Activated CD4-positive, alpha-beta memory T cell treated with anti-CD3 and anti-CD28 coated beads, Interleukin-2, amount 10 ng/mL, durations not matched to agents 7 days and 5 days (primary cell): ENCODE measurements at regions not wholly inside any gene's neighbourhood (a gene's known extent, or its start where the extent isn't known, plus 50 kb on each side); places are given as distances from the start of the nearest gene placed in this dataset.
"Not testable (repeated sequence)": the region's sequence is repeated elsewhere in the genome, so short reads cannot be mapped to it uniquely, and the experiment has no call there.

Source experiments
- CTCF ChIA-PET: fragments of 350-600 bp; sonication (Branson Sonifier 250); formaldehyde crosslinking; loops from one replicate; lab custom pipeline; 2021; ENCODE audit warnings: antibody characterized with exemption, inconsistent platforms; lab: Charles Lee
- POLR2A ChIA-PET: fragments of 350-600 bp; sonication (Branson Sonifier 250); formaldehyde crosslinking; loops from one replicate; lab custom pipeline; 2021; ENCODE audit warnings: antibody characterized with exemption; lab: Charles Lee
- DNase-seq: peaks from one replicate; pipeline ENCODE4 v3.0.0-alpha.2; 2020
- H3K27ac Mint-ChIP-seq: one replicate; pipeline ENCODE4 v1.8.0; 2021; ENCODE audit warnings: mild to moderate bottlenecking, mixed read lengths
- H3K27me3 Mint-ChIP-seq: one replicate; pipeline ENCODE4 v1.8.0; 2021; ENCODE audit warnings: mixed read lengths
- H3K36me3 Mint-ChIP-seq: one replicate; pipeline ENCODE4 v1.8.0; 2021; ENCODE audit warnings: low read depth, mixed read lengths
- H3K4me1 Mint-ChIP-seq: one replicate; pipeline ENCODE4 v1.8.0; 2021; ENCODE audit warnings: mixed read lengths
- H3K4me3 Mint-ChIP-seq: one replicate; pipeline ENCODE4 v1.8.0; 2021; ENCODE audit warnings: mild to moderate bottlenecking, mixed read lengths
- H3K9me3 Mint-ChIP-seq: one replicate; pipeline ENCODE4 v1.8.0; 2021; ENCODE audit warnings: mixed read lengths

DNA sequence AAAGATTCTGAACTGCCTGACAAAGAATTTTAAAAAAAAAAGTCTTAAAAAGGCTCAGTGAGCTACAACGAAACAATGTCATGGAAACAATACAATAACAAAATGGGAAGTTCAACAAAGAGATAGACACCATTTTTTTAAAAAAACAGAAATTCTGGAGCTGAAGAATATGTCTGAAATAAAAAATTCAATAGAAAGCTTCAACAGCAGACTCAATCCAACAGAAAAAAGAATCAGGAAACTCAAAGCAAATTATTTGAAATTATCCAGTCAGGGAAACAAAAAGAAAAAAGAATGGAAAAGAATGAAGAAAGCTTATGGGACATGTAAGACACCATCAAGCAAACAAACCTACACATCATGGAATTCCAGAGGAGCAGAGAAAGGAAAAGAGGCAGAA is 118.5 kb upstream of the LGR5 start:
- no peak overlapping the region for H3K4me3 Mint-ChIP-seq
- H3K36me3 Mint-ChIP-seq, result no peaks in the 10 kb centered on the region
- POLR2A ChIA-PET, result no interaction called here
- CTCF ChIA-PET, result no interaction called here
- peaks cover 11% of the 10 kb centered on the region for H3K9me3 Mint-ChIP-seq
- H3K4me1 Mint-ChIP-seq, result no peaks in the 10 kb centered on the region
- no peak for DNase-seq
- H3K27ac Mint-ChIP-seq, result no peak overlapping the region
- H3K27me3 Mint-ChIP-seq, result no peaks in the 10 kb centered on the region

DNA sequence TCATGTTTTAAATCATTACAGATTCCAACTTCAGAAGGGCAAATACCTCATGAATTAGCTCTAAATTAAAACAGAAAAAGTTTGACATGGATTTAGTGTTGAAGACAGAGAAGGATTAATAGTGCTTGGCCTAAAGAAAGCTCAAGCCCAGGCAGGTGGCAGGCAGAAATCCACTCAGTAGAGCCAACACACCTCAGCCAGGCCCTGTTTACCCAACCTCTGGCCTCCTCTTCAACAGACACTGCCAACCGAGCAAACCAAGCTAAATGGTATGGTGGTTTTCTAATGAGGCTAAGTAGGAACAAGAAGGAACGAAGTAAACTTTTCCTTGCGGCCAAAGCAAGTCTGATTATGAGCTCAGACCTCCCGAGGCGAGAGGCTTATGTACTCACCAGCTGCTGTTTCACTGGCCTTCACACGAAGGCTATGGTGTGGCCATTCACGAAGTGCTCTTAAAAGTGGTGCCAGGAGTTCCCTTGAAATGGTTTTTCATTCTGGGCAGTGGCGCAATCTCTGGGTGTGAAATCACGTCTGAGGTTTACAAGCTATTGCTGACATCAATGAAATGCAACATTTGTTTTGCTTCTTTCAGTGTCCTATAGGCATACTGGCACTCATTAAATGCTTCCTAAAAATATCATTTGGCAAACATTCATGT is 124.1 kb upstream of the LGR5 start:
- H3K9me3 Mint-ChIP-seq, result peaks cover 2% of the 10 kb centered on the region
- no peak overlapping the region for H3K27ac Mint-ChIP-seq
- H3K27me3 Mint-ChIP-seq, result no peaks in the 10 kb centered on the region
- H3K4me1 Mint-ChIP-seq, result no peaks in the 10 kb centered on the region
- ChIA-PET POLR2A (no interaction called here), CTCF (no interaction called here)
- DNase-seq, result no peak
- no peak overlapping the region for H3K4me3 Mint-ChIP-seq
- no peaks in the 10 kb centered on the region for H3K36me3 Mint-ChIP-seq

DNA sequence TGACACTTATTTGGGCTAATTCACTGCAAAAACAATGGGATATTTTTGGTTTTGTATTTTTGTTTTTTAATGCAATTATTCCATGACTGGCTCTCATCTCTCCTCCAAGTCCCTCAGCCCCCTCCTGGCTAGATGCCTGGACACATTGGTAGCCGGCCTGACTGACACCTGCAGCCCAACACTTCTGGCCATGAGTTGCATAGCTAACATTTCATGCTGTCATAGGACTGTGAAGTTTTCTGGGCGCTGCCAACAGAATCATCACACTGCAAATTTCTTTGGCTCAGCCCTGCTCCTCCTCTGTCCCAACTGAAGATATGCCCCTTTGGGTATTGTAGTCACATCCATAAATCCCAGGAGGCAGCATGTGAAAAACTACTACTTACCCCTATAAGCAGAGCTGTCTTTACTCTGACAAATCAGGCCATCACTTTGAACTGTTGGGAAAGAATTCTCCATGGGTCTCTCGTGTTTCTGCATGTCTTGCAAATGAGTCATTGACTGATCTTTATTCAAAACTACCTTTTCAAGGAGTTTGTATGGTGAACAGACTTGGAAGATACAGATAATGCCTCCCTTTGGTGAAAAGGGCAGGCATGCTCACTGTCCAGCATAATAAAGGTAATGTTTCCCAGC is 126.7 kb upstream of the LGR5 start:
- CTCF ChIA-PET, result no interaction called here
- Mint-ChIP-seq H3K27ac (no peak overlapping the region), H3K27me3 (no peaks in the 10 kb centered on the region), H3K9me3 (peaks cover 2% of the 10 kb centered on the region), H3K36me3 (no peaks in the 10 kb centered on the region), H3K4me3 (no peak overlapping the region), H3K4me1 (no peaks in the 10 kb centered on the region)
- POLR2A ChIA-PET, result no interaction called here
- DNase-seq, result no peak

- H3K9me3 Mint-ChIP-seq, H3K27ac Mint-ChIP-seq, POLR2A ChIA-PET, DNase-seq, H3K4me3 Mint-ChIP-seq, H3K4me1 Mint-ChIP-seq, H3K27me3 Mint-ChIP-seq, H3K36me3 Mint-ChIP-seq, CTCF ChIA-PET: not testable (repeated sequence)
Observed at GRCh38 chr12:71311611-71312010, 128.0 kb upstream of the LGR5 start.

DNA sequence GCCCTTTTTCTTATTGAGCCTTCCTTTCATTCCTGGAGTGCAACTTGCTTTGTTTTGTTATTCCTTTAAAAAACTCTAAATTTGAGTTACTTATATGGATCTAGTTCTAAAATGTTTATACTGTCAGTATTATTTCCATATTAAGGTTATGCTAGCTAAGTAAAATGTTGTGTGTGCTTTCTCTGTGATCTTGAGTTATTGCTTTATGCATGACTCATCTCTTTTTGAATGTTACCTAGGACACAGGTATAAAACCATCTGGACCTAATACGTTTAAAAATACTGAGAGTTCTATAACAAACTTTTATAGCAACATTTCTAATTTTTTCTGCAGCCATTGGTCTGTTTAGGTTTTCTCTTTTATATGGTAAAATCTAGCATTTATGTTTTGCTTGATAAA is 132.8 kb upstream of the LGR5 start:
- no peaks in the 10 kb centered on the region for H3K4me1 Mint-ChIP-seq
- H3K36me3 Mint-ChIP-seq, result no peaks in the 10 kb centered on the region
- H3K9me3 Mint-ChIP-seq, result no peaks in the 10 kb centered on the region
- POLR2A ChIA-PET, result no interaction called here
- no peak for DNase-seq
- no peaks in the 10 kb centered on the region for H3K27me3 Mint-ChIP-seq
- no peak overlapping the region for H3K4me3 Mint-ChIP-seq
- CTCF ChIA-PET, result no interaction called here
- no peak overlapping the region for H3K27ac Mint-ChIP-seq

DNA sequence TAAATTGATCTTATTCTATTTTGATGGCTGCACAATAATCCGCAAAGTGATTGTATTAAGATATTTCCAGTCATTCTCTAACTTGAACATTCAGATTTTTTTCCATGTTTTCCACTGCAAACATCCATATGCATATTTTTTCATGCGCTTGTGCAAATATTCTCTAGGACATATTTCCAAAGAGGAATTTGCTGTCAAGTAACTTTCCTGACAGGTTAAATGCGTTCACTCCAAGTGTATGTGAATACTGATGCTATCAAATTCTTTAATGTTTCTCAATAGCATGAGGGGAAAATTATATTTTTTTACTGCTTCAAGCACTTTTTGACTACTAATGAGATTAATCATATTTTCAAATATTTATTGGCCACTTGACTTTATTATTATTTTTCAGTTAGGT is 135.3 kb upstream of the LGR5 start:
- H3K9me3 Mint-ChIP-seq, result no peaks in the 10 kb centered on the region
- no peak overlapping the region for H3K27ac Mint-ChIP-seq

GRCh38 chr12:71303199-71303598 is 136.4 kb upstream of the LGR5 start:
- no peaks in the 10 kb centered on the region for H3K27me3 Mint-ChIP-seq
- no peaks in the 10 kb centered on the region for H3K36me3 Mint-ChIP-seq
- ChIA-PET POLR2A (no interaction called here), CTCF (no interaction called here)
- no peak overlapping the region for H3K27ac Mint-ChIP-seq
- H3K4me1 Mint-ChIP-seq, result no peaks in the 10 kb centered on the region
- no peak overlapping the region for H3K4me3 Mint-ChIP-seq
- DNase-seq, result no peak
- no peaks in the 10 kb centered on the region for H3K9me3 Mint-ChIP-seq

More for the DNA sequence above, 135.3 kb upstream of the LGR5 start:
- DNase-seq, result no peak
- H3K4me1 Mint-ChIP-seq, result no peaks in the 10 kb centered on the region
- ChIA-PET CTCF (no interaction called here), POLR2A (no interaction called here)
- H3K4me3 Mint-ChIP-seq, result no peak overlapping the region
- H3K36me3 Mint-ChIP-seq, result no peaks in the 10 kb centered on the region
- H3K27me3 Mint-ChIP-seq, result no peaks in the 10 kb centered on the region

- no peaks in the 10 kb centered on the region for H3K9me3 Mint-ChIP-seq
- no peaks in the 10 kb centered on the region for H3K27me3 Mint-ChIP-seq
- H3K27ac Mint-ChIP-seq, result no peak overlapping the region
- ChIA-PET CTCF (no interaction called here), POLR2A (no interaction called here)
- H3K36me3 Mint-ChIP-seq, result no peaks in the 10 kb centered on the region
- no peaks in the 10 kb centered on the region for H3K4me1 Mint-ChIP-seq
- no peak for DNase-seq
- H3K4me3 Mint-ChIP-seq, result no peak overlapping the region
Observed at GRCh38 chr12:71300772-71301675, 138.6 kb upstream of the LGR5 start.

DNA sequence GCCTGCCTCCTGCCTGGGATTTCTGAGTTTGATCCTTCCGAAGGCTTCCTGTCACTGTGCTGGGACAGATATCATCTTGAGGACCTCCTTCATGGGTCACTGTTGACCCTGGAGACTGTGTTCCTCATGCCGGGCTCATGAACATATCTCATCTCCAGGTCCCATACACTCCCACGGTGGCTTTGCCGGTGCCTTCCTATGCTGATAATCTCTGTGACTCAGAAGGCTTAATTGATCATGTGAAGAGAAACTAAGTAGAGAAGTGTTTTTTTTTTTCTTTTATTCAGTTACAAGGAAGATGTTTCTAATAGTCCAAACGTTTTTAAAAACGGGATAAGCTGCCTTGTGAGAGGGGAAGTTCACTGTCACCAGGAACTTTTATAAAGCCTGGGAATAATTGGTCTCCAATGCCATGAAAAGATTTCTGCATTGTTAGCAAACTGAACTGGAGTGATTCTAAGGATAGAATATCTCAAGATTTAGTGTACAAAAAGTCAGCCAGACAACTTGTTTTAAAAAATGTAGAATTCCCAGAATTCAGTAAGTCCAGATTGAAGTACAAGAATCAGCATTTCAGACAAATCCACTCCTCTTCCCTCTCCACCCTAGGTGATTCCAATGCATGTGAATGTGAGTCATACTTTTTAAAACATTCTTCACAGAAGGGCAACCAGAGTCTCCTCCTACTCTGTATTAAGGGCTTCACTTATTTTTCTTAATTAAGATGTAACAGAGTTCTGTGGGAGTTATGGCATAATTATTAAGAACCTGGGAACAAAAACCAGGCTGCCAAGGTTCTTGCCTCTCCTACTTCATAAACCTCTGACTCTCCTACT is 139.8 kb upstream of the LGR5 start:
- Mint-ChIP-seq H3K4me1 (no peaks in the 10 kb centered on the region), H3K27me3 (no peaks in the 10 kb centered on the region), H3K36me3 (no peaks in the 10 kb centered on the region), H3K4me3 (no peak overlapping the region), H3K9me3 (no peaks in the 10 kb centered on the region), H3K27ac (no peak overlapping the region)
- ChIA-PET CTCF (no interaction called here), POLR2A (no interaction called here)
- DNase-seq, result no peak

DNA sequence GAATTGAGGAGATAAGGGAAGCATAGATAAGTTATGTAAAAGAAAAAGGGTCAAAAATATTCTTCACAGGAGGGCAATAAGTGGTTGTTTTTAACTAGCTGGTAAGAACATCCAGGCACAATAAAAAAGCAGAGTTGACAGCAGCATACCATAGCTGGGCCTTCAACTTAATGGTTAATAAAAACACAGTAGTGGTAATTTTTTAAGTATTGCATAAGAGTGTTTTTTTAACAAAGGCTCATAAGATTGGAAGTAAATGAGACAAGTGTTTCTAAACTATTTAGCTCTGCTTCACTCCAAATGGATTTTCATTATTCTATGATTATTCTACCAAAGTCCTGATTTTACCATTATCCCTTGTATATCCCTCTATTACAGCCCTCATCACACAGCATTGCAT is 140.1 kb upstream of the TSPAN8 start:
- Mint-ChIP-seq H3K4me1 (no peaks in the 10 kb centered on the region), H3K9me3 (no peaks in the 10 kb centered on the region), H3K4me3 (no peak overlapping the region), H3K27ac (no peak overlapping the region), H3K27me3 (no peaks in the 10 kb centered on the region), H3K36me3 (no peaks in the 10 kb centered on the region)
- POLR2A ChIA-PET, result no interaction called here
- DNase-seq, result no peak
- CTCF ChIA-PET, result no interaction called here

GRCh38 chr12:71295953-71296352 is 138.2 kb upstream of the TSPAN8 start:
- no peaks in the 10 kb centered on the region for H3K27me3 Mint-ChIP-seq
- DNase-seq, result no peak
- no peaks in the 10 kb centered on the region for H3K4me1 Mint-ChIP-seq
- ChIA-PET POLR2A (no interaction called here), CTCF (no interaction called here)
- H3K9me3 Mint-ChIP-seq, result peaks cover 3% of the 10 kb centered on the region
- H3K4me3 Mint-ChIP-seq, result no peak overlapping the region
- H3K27ac Mint-ChIP-seq, result no peak overlapping the region
- no peaks in the 10 kb centered on the region for H3K36me3 Mint-ChIP-seq

DNA sequence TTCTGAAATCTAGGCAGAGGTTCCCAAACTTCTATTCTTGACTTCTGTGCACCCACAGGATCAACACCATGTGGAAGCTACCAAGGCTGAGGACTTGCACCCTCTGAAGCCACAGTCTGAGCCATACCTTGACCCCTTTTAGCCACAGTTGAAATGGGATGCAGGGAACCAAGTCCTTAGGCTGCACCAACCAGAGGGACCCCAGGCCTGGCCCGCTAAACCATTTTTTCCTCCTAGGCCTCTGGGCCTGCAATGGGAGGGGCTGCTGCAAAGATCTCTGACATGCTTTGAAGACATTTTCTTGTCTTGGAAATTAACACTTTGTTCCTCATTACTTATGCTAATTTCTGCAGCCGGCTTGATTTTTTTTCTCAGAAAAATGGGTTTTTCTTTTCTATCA is 133.9 kb upstream of the TSPAN8 start:
- H3K9me3 Mint-ChIP-seq, result peaks cover 3% of the 10 kb centered on the region
- no peaks in the 10 kb centered on the region for H3K27me3 Mint-ChIP-seq
- H3K4me1 Mint-ChIP-seq, result no peaks in the 10 kb centered on the region
- no peaks in the 10 kb centered on the region for H3K36me3 Mint-ChIP-seq
- DNase-seq, result no peak
- H3K27ac Mint-ChIP-seq, result no peak overlapping the region
- CTCF ChIA-PET, result no interaction called here
- POLR2A ChIA-PET, result no interaction called here
- no peak overlapping the region for H3K4me3 Mint-ChIP-seq

DNA sequence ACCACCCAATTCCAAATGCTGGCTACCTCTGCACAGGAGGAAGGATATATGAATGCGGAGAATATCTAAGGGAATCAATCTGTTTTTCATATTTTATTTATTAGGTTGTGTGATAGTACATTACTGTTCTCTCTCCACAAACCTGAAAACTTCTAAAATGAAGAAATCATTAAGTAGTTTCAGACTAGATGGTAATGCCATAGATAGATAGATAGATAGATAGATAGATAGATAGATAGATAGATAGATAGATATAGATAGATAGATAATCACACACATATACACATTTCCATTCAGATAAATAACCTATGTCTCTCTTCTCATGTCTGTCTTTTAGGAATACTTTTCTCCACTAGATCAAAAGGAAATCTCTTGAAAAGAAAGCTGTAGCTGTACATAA is 126.1 kb upstream of the TSPAN8 start:
- CTCF ChIA-PET, result no interaction called here
- Mint-ChIP-seq H3K27me3 (no peaks in the 10 kb centered on the region), H3K4me1 (no peaks in the 10 kb centered on the region), H3K4me3 (no peak overlapping the region), H3K36me3 (no peaks in the 10 kb centered on the region), H3K9me3 (no peaks in the 10 kb centered on the region), H3K27ac (no peak overlapping the region)
- POLR2A ChIA-PET, result no interaction called here
- DNase-seq, result no peak
